ENCODE measurements at regions not wholly inside any gene's neighbourhood (a gene's known extent, or its start where the extent isn't known, plus 50 kb on each side); places are given as distances from the start of the nearest gene placed in this dataset.

- TF ChIP-seq E2F4 (CRISPR knock-in tag; IDR thresholded peaks at IDR 0.05; ENCODE audit: borderline replicate concordance, low read depth): no peak
- TF ChIP-seq ZNF317 (CRISPR knock-in tag; IDR thresholded peaks at IDR 0.05; ENCODE audit: borderline replicate concordance, low read depth): no peak
- no peak for TF ChIP-seq GTF2I (CRISPR knock-in tag; conservative IDR thresholded peaks at IDR 0.05)
Measured at GRCh38 chr9:88684046-88684445, 149.1 kb downstream of the NXNL2 start (continued).

- Mint-ChIP-seq H3K27me3 (ENCODE audit: low read depth) (peaks cover 2% of the 10 kb centered on the region; the same call in 1 of the 2 replicates), H3K4me3 (no peak overlapping the region), H3K4me1 (no peaks in the 10 kb centered on the region), H3K9me3 (peaks cover 38% of the 10 kb centered on the region), H3K36me3 (peaks cover 15% of the 10 kb centered on the region), H3K27ac (no peak overlapping the region)
- TF ChIP-seq FOXJ3 (CRISPR knock-in tag; IDR thresholded peaks at IDR 0.05; ENCODE audit: borderline replicate concordance): no peak
- no peak for TF ChIP-seq ZNF138 (CRISPR knock-in tag; conservative IDR thresholded peaks at IDR 0.05)
- TF ChIP-seq TEAD1 (CRISPR knock-in tag; IDR thresholded peaks at IDR 0.05): no peak
- TF ChIP-seq ZNF416 (CRISPR knock-in tag; IDR thresholded peaks at IDR 0.05): no peak
- no peak for TF ChIP-seq CREM (CRISPR knock-in tag; IDR thresholded peaks at IDR 0.05)
- no peak for TF ChIP-seq ZNF219 (CRISPR knock-in tag; IDR thresholded peaks at IDR 0.05; ENCODE audit: borderline replicate concordance)
- no peak for TF ChIP-seq ATF2 (CRISPR knock-in tag; IDR thresholded peaks at IDR 0.05; ENCODE audit: borderline replicate concordance, low read depth)
- no peak for TF ChIP-seq NFYB (CRISPR knock-in tag; conservative IDR thresholded peaks at IDR 0.05; ENCODE audit: low read depth)
- no peak for TF ChIP-seq RORB (CRISPR knock-in tag; IDR thresholded peaks at IDR 0.05)
- no peak for TF ChIP-seq ETV6 (CRISPR knock-in tag; IDR thresholded peaks at IDR 0.05)
- TF ChIP-seq CBFB (CRISPR knock-in tag; IDR thresholded peaks at IDR 0.05; ENCODE audit: low read depth): no peak
- no peak for TF ChIP-seq ZNF263 (CRISPR knock-in tag; IDR thresholded peaks at IDR 0.05; ENCODE audit: low read depth)
- no peak for TF ChIP-seq STAT6 (CRISPR knock-in tag; conservative IDR thresholded peaks at IDR 0.05; ENCODE audit: low read depth)
- POLR2A ChIA-PET: interaction anchor here (0.5 kb wide), 1 partner anchor 201 kb away, joined by 4 read pairs; no protein-coding TSS in a partner anchor
- no peak for DNase-seq (ENCODE audit: low spot score)
- no peak for ATAC-seq
- CTCF ChIA-PET: interaction anchor here (0.9 to 1.6 kb wide), 2 partner anchors 24 to 635 kb away, joined by 3 to 4 read pairs; no protein-coding TSS in a partner anchor
Measured at GRCh38 chr9:88684845-88685244, 149.9 kb downstream of the NXNL2 start.

- H3K27me3 Mint-ChIP-seq (ENCODE audit: low read depth): peaks cover 2% of the 10 kb centered on the region; the same call in 1 of the 2 replicates
- no peak for DNase-seq (ENCODE audit: low spot score)
- no peaks in the 10 kb centered on the region for H3K4me1 Mint-ChIP-seq
- H3K9me3 Mint-ChIP-seq: peaks cover 47% of the 10 kb centered on the region
- no peak for ATAC-seq
- ChIA-PET CTCF (interaction anchor here (1.6 kb wide), 1 partner anchor 25 kb away, joined by 4 read pairs; no protein-coding TSS in a partner anchor), POLR2A (no interaction called here)
- no peak overlapping the region for H3K4me3 Mint-ChIP-seq
- peaks cover 24% of the 10 kb centered on the region for H3K36me3 Mint-ChIP-seq
- no peak overlapping the region for H3K27ac Mint-ChIP-seq
- TF ChIP-seq HMGA2 (CRISPR knock-in tag; IDR thresholded peaks at IDR 0.05): no peak
- no peak for TF ChIP-seq FOXP1 (CRISPR knock-in tag; IDR thresholded peaks at IDR 0.05; ENCODE audit: borderline replicate concordance)
- no peak for TF ChIP-seq ETV6 (CRISPR knock-in tag; IDR thresholded peaks at IDR 0.05)
- TF ChIP-seq ZNF219 (CRISPR knock-in tag; IDR thresholded peaks at IDR 0.05; ENCODE audit: borderline replicate concordance): no peak
- TF ChIP-seq MLX (CRISPR knock-in tag; IDR thresholded peaks at IDR 0.05): no peak
- TF ChIP-seq AR (CRISPR knock-in tag; IDR thresholded peaks at IDR 0.05): no peak
- TF ChIP-seq TEAD4 (CRISPR knock-in tag; IDR thresholded peaks at IDR 0.05): no peak
- no peak for TF ChIP-seq ZNF512 (CRISPR knock-in tag; IDR thresholded peaks at IDR 0.05; ENCODE audit: borderline replicate concordance)
- no peak for TF ChIP-seq IRF2 (CRISPR knock-in tag; IDR thresholded peaks at IDR 0.05; ENCODE audit: borderline replicate concordance, low read depth)
- TF ChIP-seq ZNF121 (CRISPR knock-in tag; IDR thresholded peaks at IDR 0.05): no peak
- TF ChIP-seq CREB1 (CRISPR knock-in tag; IDR thresholded peaks at IDR 0.05): no peak
Measured at GRCh38 chr9:88685966-88686365, 151.0 kb downstream of the NXNL2 start.

Measured in WTC11 (cell line).